ENCODE measurements at regions not wholly inside any gene's neighbourhood (a gene's known extent, or its start where the extent isn't known, plus 50 kb on each side); places are given as distances from the start of the nearest gene placed in this dataset.

DNA sequence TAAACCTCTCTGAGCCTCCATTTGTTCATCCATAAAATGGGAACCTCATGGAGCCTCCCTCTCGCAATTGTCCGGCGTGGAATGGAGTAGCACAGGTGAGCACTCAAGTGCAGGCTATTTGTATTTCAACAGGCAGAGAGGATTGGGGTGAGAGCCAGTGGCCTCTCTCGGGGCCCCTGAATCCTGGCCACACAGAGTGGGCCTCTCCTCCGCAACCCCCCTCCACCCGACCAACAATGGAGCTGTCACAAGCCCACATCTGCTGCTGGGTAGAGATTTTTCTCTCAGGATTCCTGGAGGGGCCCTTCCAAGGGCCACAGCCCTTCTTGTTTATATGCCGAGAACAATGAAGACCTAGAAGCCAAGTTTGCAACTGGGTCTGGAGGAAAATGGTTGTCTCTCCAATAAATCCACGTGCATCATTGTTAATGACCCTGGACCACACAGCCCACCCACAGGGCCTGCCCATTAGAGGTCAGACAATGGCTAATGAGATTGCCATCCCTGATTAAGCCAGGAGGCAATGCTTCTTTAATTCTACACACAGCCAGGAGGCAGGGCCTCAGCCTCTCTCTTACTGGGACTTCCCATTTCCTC lies 233.0 kb downstream of the ANKRD60 start:
- TF ChIP-seq MAFK (IDR thresholded peaks at IDR 0.05; ENCODE audit: partially characterized antibody) (no peak), CTCF (IDR thresholded peaks at IDR 0.05) (no peak), EP300 (IDR thresholded peaks at IDR 0.05) (no peak), RFX5 (IDR thresholded peaks at IDR 0.05) (no peak), CEBPB (IDR thresholded peaks at IDR 0.05) (no peak), MAZ (IDR thresholded peaks at IDR 0.05; ENCODE audit: borderline replicate concordance, low read depth, low read length) (no peak), POLR2A (IDR thresholded peaks at IDR 0.05; ENCODE audit: low read length) (no peak)

Data from A549 (cell line).